ENCODE measurements at regions not wholly inside any gene's neighbourhood (a gene's known extent, or its start where the extent isn't known, plus 50 kb on each side); places are given as distances from the start of the nearest gene placed in this dataset.

DNA sequence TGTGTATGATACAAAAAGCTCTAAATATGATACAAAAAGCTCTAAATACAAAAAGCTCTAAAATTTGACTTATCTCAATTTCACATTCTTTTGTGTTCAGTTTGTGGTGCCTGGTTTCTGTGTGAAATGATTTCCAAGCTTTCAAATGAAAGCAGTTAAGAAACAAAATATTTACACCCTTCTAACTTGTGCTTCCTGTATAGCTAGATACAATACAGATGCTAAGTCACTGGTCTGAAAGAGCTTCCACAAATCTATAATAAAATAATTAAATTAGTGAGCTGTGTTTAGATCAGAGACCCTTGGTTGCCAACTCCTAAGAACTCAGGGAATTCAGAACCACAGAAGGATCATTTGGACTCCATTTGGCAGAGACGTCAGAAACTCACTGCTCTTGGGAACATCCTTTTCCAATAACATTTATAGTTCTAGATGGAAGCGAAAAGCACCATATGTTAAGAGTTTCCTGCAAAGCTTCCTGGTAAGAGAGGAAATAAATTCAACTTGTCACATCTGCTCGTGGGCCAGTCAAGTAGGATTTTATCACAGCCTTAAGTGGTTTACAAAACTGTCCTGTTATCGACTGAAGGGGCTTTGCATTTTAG is 1079.1 kb downstream of the ADGRL2 start:
- intact Hi-C loops (cut with DNase I; ENCODE audit: low total_unique reads) = no loop called here
- no peak overlapping the region for H3K27ac ChIP-seq

DNA sequence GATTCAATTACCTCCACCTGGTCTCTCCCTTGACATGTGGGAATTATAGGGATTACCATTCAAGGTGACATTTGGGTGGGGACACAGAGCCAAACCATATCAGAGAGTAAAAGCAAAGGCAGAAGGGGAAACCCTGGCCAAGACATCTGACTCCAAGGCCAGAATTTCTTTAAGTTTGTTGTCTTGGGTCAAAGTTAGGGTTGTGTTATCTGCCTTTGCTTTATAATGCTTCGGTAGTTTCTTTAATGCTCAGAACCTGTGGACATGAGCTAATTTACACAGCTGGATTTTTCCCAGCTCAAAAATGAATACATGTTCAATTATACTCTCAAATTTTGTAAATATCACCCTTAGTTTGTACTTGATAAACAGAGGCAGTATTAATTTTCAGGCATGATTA is 1074.4 kb downstream of the ADGRL2 start:
- no peak overlapping the region for H3K27ac ChIP-seq
- H3K36me3 ChIP-seq = no peaks in the 10 kb centered on the region
- intact Hi-C loops (cut with DNase I; ENCODE audit: low total_unique reads) = no loop called here
- no peaks in the 10 kb centered on the region for H3K4me1 ChIP-seq
- no peaks in the 10 kb centered on the region for H3K27me3 ChIP-seq
- 81 to 91% methylated on average over 1 of the region's 1 CpG for WGBS, 2 donors (ENCODE audit: low coverage in 1 of 2)
- H3K4me3 ChIP-seq = no peak overlapping the region
- H3K9me3 ChIP-seq = no peaks in the 10 kb centered on the region
- in situ Hi-C loops (cut with MboI; ENCODE audit: low pct_ligation_motif_present in 1 of 4, low pct_unique_long_range_greater_than_20kb in 1 of 4, low sequenced_read_pairs in 3 of 4) = no loop called here
- no peak for DNase-seq
- no peak for TF ChIP-seq EP300 (IDR thresholded peaks at IDR 0.05; ENCODE audit: low read depth)
- TF ChIP-seq POLR2AphosphoS5 (IDR thresholded peaks at IDR 0.05) = no peak
- TF ChIP-seq, protein P1, sequence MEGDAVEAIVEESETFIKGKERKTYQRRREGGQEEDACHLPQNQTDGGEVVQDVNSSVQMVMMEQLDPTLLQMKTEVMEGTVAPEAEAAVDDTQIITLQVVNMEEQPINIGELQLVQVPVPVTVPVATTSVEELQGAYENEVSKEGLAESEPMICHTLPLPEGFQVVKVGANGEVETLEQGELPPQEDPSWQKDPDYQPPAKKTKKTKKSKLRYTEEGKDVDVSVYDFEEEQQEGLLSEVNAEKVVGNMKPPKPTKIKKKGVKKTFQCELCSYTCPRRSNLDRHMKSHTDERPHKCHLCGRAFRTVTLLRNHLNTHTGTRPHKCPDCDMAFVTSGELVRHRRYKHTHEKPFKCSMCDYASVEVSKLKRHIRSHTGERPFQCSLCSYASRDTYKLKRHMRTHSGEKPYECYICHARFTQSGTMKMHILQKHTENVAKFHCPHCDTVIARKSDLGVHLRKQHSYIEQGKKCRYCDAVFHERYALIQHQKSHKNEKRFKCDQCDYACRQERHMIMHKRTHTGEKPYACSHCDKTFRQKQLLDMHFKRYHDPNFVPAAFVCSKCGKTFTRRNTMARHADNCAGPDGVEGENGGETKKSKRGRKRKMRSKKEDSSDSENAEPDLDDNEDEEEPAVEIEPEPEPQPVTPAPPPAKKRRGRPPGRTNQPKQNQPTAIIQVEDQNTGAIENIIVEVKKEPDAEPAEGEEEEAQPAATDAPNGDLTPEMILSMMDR (IDR thresholded peaks at IDR 0.05) = no peak
- no peak for TF ChIP-seq POLR2A (IDR thresholded peaks at IDR 0.05)

More for the DNA sequence above, 1079.1 kb downstream of the ADGRL2 start:
- H3K4me1 ChIP-seq = no peaks in the 10 kb centered on the region
- no peaks in the 10 kb centered on the region for H3K27me3 ChIP-seq
- DNase-seq = no peak
- no peaks in the 10 kb centered on the region for H3K36me3 ChIP-seq
- H3K4me3 ChIP-seq = no peak overlapping the region
- in situ Hi-C loops (cut with MboI; ENCODE audit: low pct_ligation_motif_present in 1 of 4, low pct_unique_long_range_greater_than_20kb in 1 of 4, low sequenced_read_pairs in 3 of 4) = no loop called here
- H3K9me3 ChIP-seq = no peaks in the 10 kb centered on the region
- no peak for TF ChIP-seq POLR2A (IDR thresholded peaks at IDR 0.05)
- TF ChIP-seq, protein P1 (IDR thresholded peaks at IDR 0.05) = no peak
- TF ChIP-seq EP300 (IDR thresholded peaks at IDR 0.05; ENCODE audit: low read depth) = no peak
- no peak for TF ChIP-seq POLR2AphosphoS5 (IDR thresholded peaks at IDR 0.05)
- 35 to 47% methylated on average over 4 of the region's 4 CpGs for WGBS, 2 donors (ENCODE audit: low coverage in 1 of 2)

DNA sequence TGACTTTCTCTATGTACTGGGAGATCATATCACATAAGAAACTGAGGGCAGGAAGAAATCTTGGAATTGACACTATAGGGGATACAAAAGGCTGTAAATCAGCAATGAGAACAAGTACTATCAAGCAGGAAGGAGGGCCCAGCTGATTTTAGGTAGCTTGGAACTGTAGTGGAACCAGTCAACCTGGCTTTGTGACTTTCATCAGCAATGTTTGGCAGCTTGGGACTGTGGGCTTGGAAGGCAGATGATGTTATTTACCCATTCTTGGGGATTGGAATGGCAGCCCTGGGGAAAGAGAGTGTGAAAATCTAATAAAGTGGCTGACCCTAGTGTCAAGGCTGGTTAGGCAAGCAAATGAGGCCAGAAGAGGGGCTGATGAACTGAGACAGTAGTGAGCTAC is 1073.3 kb downstream of the ADGRL2 start:
- H3K4me1 ChIP-seq = no peaks in the 10 kb centered on the region
- in situ Hi-C loops (cut with MboI; ENCODE audit: low pct_ligation_motif_present in 1 of 4, low pct_unique_long_range_greater_than_20kb in 1 of 4, low sequenced_read_pairs in 3 of 4) = no loop called here
- H3K36me3 ChIP-seq = no peaks in the 10 kb centered on the region
- TF ChIP-seq POLR2A (IDR thresholded peaks at IDR 0.05) (no peak), POLR2AphosphoS5 (IDR thresholded peaks at IDR 0.05) (no peak), EP300 (IDR thresholded peaks at IDR 0.05; ENCODE audit: low read depth) (no peak)
- TF ChIP-seq, protein P1 (IDR thresholded peaks at IDR 0.05) = no peak
- DNase-seq = no peak
- no peak overlapping the region for H3K27ac ChIP-seq
- H3K4me3 ChIP-seq = no peak overlapping the region
- no peaks in the 10 kb centered on the region for H3K9me3 ChIP-seq
- no peaks in the 10 kb centered on the region for H3K27me3 ChIP-seq
- intact Hi-C loops (cut with DNase I; ENCODE audit: low total_unique reads) = no loop called here

DNA sequence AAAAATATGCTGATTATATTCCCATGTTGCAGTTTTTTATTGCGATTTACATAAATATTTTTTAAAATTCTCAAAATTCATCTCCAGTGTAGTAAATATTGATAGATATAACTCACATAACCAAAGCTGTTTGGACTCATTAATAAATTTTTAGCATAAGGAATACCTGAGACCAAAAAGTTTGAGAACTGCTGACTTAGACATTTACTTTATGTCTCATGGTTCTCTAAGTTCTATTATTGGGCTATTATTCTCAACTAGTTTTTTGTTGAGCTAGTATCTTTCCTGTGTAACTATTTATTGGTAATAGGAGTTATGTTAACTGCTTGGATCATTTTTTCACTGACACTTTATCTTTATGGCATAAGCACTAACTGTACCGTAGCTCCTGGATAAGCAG is 1069.6 kb downstream of the ADGRL2 start:
- H3K27ac ChIP-seq = no peak overlapping the region
- WGBS, 2 donors (ENCODE audit: low coverage in 1 of 2) = 78 to 83% methylated on average over 2 of the region's 2 CpGs
- no peaks in the 10 kb centered on the region for H3K4me1 ChIP-seq
- no peak overlapping the region for H3K4me3 ChIP-seq
- TF ChIP-seq POLR2AphosphoS5 (IDR thresholded peaks at IDR 0.05) (no peak), POLR2A (IDR thresholded peaks at IDR 0.05) (no peak), EP300 (IDR thresholded peaks at IDR 0.05; ENCODE audit: low read depth) (no peak)
- TF ChIP-seq, protein P1 (IDR thresholded peaks at IDR 0.05) = no peak
- in situ Hi-C loops (cut with MboI; ENCODE audit: low pct_ligation_motif_present in 1 of 4, low pct_unique_long_range_greater_than_20kb in 1 of 4, low sequenced_read_pairs in 3 of 4) (no loop called here), intact Hi-C loops (cut with DNase I; ENCODE audit: low total_unique reads) (no loop called here)
- H3K27me3 ChIP-seq = no peaks in the 10 kb centered on the region
- no peak for DNase-seq
- no peaks in the 10 kb centered on the region for H3K9me3 ChIP-seq
- no peaks in the 10 kb centered on the region for H3K36me3 ChIP-seq
